K562 (cell line): ENCODE measurements at regions not wholly inside any gene's neighbourhood (a gene's known extent, or its start where the extent isn't known, plus 50 kb on each side); places are given as distances from the start of the nearest gene placed in this dataset.

Source experiments
- ATAC-seq: fragments of 200-7000 bp; cut with Tn5 transposase; 3 replicates; pipeline ENCODE4 v1.9.1; 2020; ENCODE audit warnings: moderate library complexity
- BruUV-seq: library from RNA; stranded (reverse); fragments of 400-500 nt; replicated peaks from 2 replicates; lab custom pipeline; 2021; lab: Mats Ljungman, UMichigan
- CTCF ChIA-PET: fragments of 300-600 bp; formaldehyde crosslinking; extraction: SDS; loops from one replicate; lab custom pipeline; 2021; ENCODE audit warnings: low intra/inter-chr PET ratio; lab: Yijun Ruan, JAX
- POLR2A ChIA-PET: fragments of 300-600, 350-650 bp; sonication (Branson Sonifier 250); formaldehyde crosslinking; extraction: SDS; loops from one replicate; lab custom pipeline; 2021; ENCODE audit warnings: antibody characterized with exemption, inconsistent platforms; lab: Yijun Ruan, JAX
- DNase-seq, 4 experiments: peaks; one replicate each; pipeline versions ENCODE4 v3.0.0 to v3.0.0-alpha.2; 2011 to 2018; ENCODE audit warnings: low spot score in 3 of 4, mixed read lengths in 3 of 4; ENCODE audit errors: extremely low read depth in 1 of 4
- FAIRE-seq: peaks from 2 replicates; lab custom pipeline; 2011; peaks lifted over from hg19 to GRCh38; lab: Jason Lieb, UNC
- H2AFZ ChIP-seq: 2 replicates; pipeline ENCODE4 v1.6.0; 2011; ENCODE audit warnings: low read depth, low read length, control low read depth, inconsistent platforms
- H3K27ac ChIP-seq: fragments of 200-600 bp; 3 replicates; pipeline ENCODE4 v1.8.0; 2011; ENCODE audit warnings: low read depth, mild to moderate bottlenecking, control low read depth, inconsistent platforms, low read length, moderate library complexity, mixed read lengths; ENCODE audit errors: extremely low read depth
- H3K27me3 ChIP-seq, 2 experiments: fragments of 300-600 bp in 1 of 2; 2 replicates in 1 of 2; 3 replicates in 1 of 2; pipeline versions ENCODE4 v1.6.0 to v1.8.0; 2011; ENCODE audit warnings: inconsistent platforms in 2 of 2, low read length in 2 of 2, mild to moderate bottlenecking in 1 of 2, mixed read lengths in 1 of 2, moderate library complexity in 1 of 2; ENCODE audit not compliant: control insufficient read depth in 2 of 2, insufficient read depth in 2 of 2
- H3K36me3 ChIP-seq: fragments of 300-600 bp; 3 replicates; pipeline ENCODE4 v1.8.0; 2011; ENCODE audit warnings: mild to moderate bottlenecking, low read length, inconsistent platforms; ENCODE audit not compliant: control insufficient read depth, insufficient read depth
- H3K4me1 ChIP-seq, 2 experiments: fragments of 200-600 bp in 1 of 2; replicated peaks in 1 of 2; 2 replicates in 1 of 2; 3 replicates in 1 of 2; pipeline versions ENCODE4 v1.5.1 to v1.8.0; 2011; ENCODE audit warnings: inconsistent platforms in 2 of 2, low read length in 2 of 2, mild to moderate bottlenecking in 1 of 2, mixed read lengths in 1 of 2, moderate library complexity in 1 of 2; ENCODE audit not compliant: control insufficient read depth in 2 of 2, insufficient read depth in 2 of 2
- H3K4me2 ChIP-seq: 2 replicates; pipeline ENCODE4 v1.6.1; 2011; ENCODE audit warnings: low read length, control low read depth, inconsistent platforms, mixed read lengths; ENCODE audit not compliant: insufficient read depth
- H3K4me3 ChIP-seq: fragments of 200-600 bp; sonication (generic), shearing (Covaris generic); 2 replicates; pipeline ENCODE4 v1.5.1; 2016; ENCODE audit warnings: control low read depth, inconsistent platforms
- H3K79me2 ChIP-seq: fragments of 200-600 bp; 3 replicates; pipeline ENCODE4 v1.8.0; 2011; ENCODE audit warnings: low read length, inconsistent platforms; ENCODE audit not compliant: control insufficient read depth, insufficient read depth
- H3K9ac ChIP-seq, 2 experiments: 2 replicates each; pipeline versions ENCODE4 v1.6.0 to v1.6.1; 2011; ENCODE audit warnings: low read depth in 2 of 2, low read length in 2 of 2, control low read depth in 1 of 2, inconsistent platforms in 1 of 2, mild to moderate bottlenecking in 1 of 2, mixed read lengths in 1 of 2; ENCODE audit not compliant: insufficient read depth in 1 of 2
- H3K9me1 ChIP-seq: one replicate; pipeline ENCODE4 v1.6.0; 2011; ENCODE audit warnings: inconsistent platforms, mild to moderate bottlenecking, low read length, moderate library complexity; ENCODE audit not compliant: control insufficient read depth, insufficient read depth
- H3K9me3 ChIP-seq: replicated peaks from 2 replicates; pipeline ENCODE4 v1.5.1; 2011; ENCODE audit warnings: low read depth, low read length, inconsistent platforms; ENCODE audit not compliant: control insufficient read depth, insufficient read depth
- H4K20me1 ChIP-seq: replicated peaks from 2 replicates; pipeline ENCODE4 v1.6.1; 2011; ENCODE audit warnings: low read length, inconsistent platforms, mixed read lengths; ENCODE audit not compliant: control insufficient read depth, insufficient read depth
- PHF8 ChIP-seq: fragments of 200-600 bp; sonication (generic); IDR thresholded peaks from 2 replicates; pipeline ENCODE4 v1.6.1; 2012; ENCODE audit warnings: mixed run types, mild to moderate bottlenecking, inconsistent platforms, low read length, moderate library complexity, borderline replicate concordance
- ZMIZ1 ChIP-seq, 2 experiments: fragments of 150-350 bp in 1 of 2; IDR thresholded peaks; 2 replicates each; pipeline ENCODE4 v1.6.1; 2012 to 2016; ENCODE audit warnings: low read depth in 2 of 2, low read length in 2 of 2, mild to moderate bottlenecking in 1 of 2, moderate library complexity in 1 of 2
- ZNF354B ChIP-seq: fragments of 250-450 bp; sonication (Bioruptor Pico); IDR thresholded peaks from 2 replicates; pipeline ENCODE4 v1.4.0; 2020
- ZNF76 ChIP-seq: fragments of 250-450 bp; sonication (Bioruptor Pico); IDR thresholded peaks from 2 replicates; pipeline ENCODE4 v1.4.0; 2020; ENCODE audit warnings: mild to moderate bottlenecking, moderate library complexity, borderline replicate concordance
- WGBS: fragments of 100-300 bp; shearing (Covaris generic); methylation state at CpG from one replicate; pipeline ENCODE4 v1.1.6; 2016; ENCODE audit warnings: low coverage, mixed read lengths; ENCODE audit not compliant: insufficient coverage; ENCODE audit errors: missing lambda C conversion rate; 5-methylcytosine and 5-hydroxymethylcytosine counted together
- in situ Hi-C: fragments of 300-500 bp; cut with MboI; formaldehyde crosslinking; loops from 4 replicates; pipeline ENCODE4 v1.15.0; 2018; ENCODE audit warnings: inconsistent platforms, mixed read lengths
- intact Hi-C: fragments of 100-400 bp; cut with micrococcal nuclease; formaldehyde crosslinking; loops from 2 replicates; pipeline ENCODE4 v1.14.2; 2022

GRCh38 chr22:47384977-47385376, 622.5 kb downstream of the TBC1D22A start:
- Histone ChIP-seq H3K4me1 (no peaks in the 10 kb centered on the region), H3K27me3 (peaks cover 4 to 17% of the 10 kb centered on the region in 2 experiments; a peak in 2 of 5 replicates), H4K20me1 (0 out of 2 replicates have a peak, but pooled peaks cover 3% of the 10 kb centered on the region), H3K79me2 (no peaks in the 10 kb centered on the region), H3K9me1 (no peaks in the 10 kb centered on the region), H3K9me3 (no peaks in the 10 kb centered on the region), H3K4me2 (no peak overlapping the region), H3K4me3 (no peak overlapping the region), H2AFZ (no peak overlapping the region), H3K36me3 (no peaks in the 10 kb centered on the region), H3K9ac (no peak overlapping the region), H3K27ac (no peak overlapping the region)
- ChIA-PET CTCF (no interaction called here), POLR2A (interaction anchor here (0.7 kb wide), 1 partner anchor 680 kb away, joined by 3 read pairs; no protein-coding TSS in a partner anchor)
- ATAC-seq, result no peak
- intact Hi-C loops, result no loop called here
- WGBS, result 1% methylated on average over 7 of the region's 8 CpGs
- FAIRE-seq, result no peak
- TF ChIP-seq ZMIZ1 (IDR thresholded peaks at IDR 0.05; ENCODE audit: low read depth in 2 of 2, low read length in 2 of 2), result no peak
- no peak for TF ChIP-seq PHF8
- TF ChIP-seq ZNF354B (CRISPR knock-in tag), result no peak
- no peak for TF ChIP-seq ZNF76 (CRISPR knock-in tag)
- in situ Hi-C loops, result no loop called here
- DNase-seq, result no peak
- no TSS peak for BruUV-seq
